HepG2 (cell line): ENCODE measurements at regions not wholly inside any gene's neighbourhood (a gene's known extent, or its start where the extent isn't known, plus 50 kb on each side); places are given as distances from the start of the nearest gene placed in this dataset.

Experiments used
- ATF1 ChIP-seq: IDR thresholded peaks from 2 replicates; pipeline ENCODE4 v1.6.1; 2016; ENCODE audit warnings: mild to moderate bottlenecking, control low read depth
- HNRNPK ChIP-seq: fragments of 200-400 bp; formaldehyde crosslinking; IDR thresholded peaks from 2 replicates; pipeline ENCODE4 v1.6.1; 2018; ENCODE audit warnings: low read length, low read depth, moderate library complexity, mild to moderate bottlenecking; ENCODE audit not compliant: poor library complexity, severe bottlenecking
- KLF13 ChIP-seq: sonication (generic); formaldehyde crosslinking; IDR thresholded peaks from 2 replicates; pipeline ENCODE4 v1.4.0; 2020; ENCODE audit warnings: mild to moderate bottlenecking, missing genetic modification reagents
- MYC ChIP-seq: sonication (generic); formaldehyde crosslinking; IDR thresholded peaks from 2 replicates; pipeline ENCODE4 v1.9.0; 2021; ENCODE audit warnings: missing genetic modification reagents, borderline replicate concordance
- SIN3A ChIP-seq: IDR thresholded peaks from 2 replicates; pipeline ENCODE4 v1.6.1; 2011; ENCODE audit warnings: low read depth, mild to moderate bottlenecking, control low read depth, low read length, borderline replicate concordance
- TOPORS ChIP-seq: sonication (generic); formaldehyde crosslinking; IDR thresholded peaks from 2 replicates; pipeline ENCODE4 v1.8.0; 2023; ENCODE audit warnings: mild to moderate bottlenecking, missing genetic modification reagents
- ZNF552 ChIP-seq: sonication (generic); formaldehyde crosslinking; IDR thresholded peaks from 2 replicates; pipeline ENCODE4 v1.9.0; 2022; ENCODE audit warnings: missing genetic modification reagents, mild to moderate bottlenecking, borderline replicate concordance
- ZNF558 ChIP-seq: sonication (generic); formaldehyde crosslinking; IDR thresholded peaks from 2 replicates; pipeline ENCODE4 v1.9.0; 2022; ENCODE audit warnings: mild to moderate bottlenecking, missing genetic modification reagents, borderline replicate concordance
- TF ChIP-seq, protein P1 (sequence below): sonication (generic); formaldehyde crosslinking; IDR thresholded peaks from 2 replicates; pipeline ENCODE4 v1.5.0; 2020; ENCODE audit warnings: mild to moderate bottlenecking, missing genetic modification reagents, moderate library complexity

DNA sequence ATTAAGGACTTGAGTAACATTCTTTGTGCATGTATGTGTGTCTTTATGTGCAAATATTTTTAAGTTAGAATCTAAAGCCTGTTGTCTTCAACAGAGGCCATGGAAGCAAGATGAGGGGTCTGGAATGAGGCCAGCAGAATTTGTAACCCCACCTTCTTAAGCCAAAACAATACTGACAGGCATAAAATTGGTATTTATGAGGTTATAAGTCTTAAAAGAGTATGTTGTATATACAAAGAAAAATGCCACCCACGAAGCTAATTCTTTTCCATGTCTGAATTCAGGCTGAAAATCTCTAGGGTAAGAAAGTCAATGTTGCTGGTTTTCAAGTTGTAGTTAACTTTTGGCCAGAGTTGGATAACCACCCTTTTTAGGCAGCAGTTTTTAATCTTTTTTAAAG lies 86.2 kb upstream of the TMTC1 start:
- TF ChIP-seq TOPORS (CRISPR knock-in tag) (no peak), HNRNPK (no peak), SIN3A (no peak), ATF1 (CRISPR knock-in tag) (no peak), ZNF558 (no peak), KLF13 (CRISPR knock-in tag) (no peak), MYC (CRISPR knock-in tag) (no peak), ZNF552 (CRISPR knock-in tag) (no peak)
- TF ChIP-seq, protein P1, sequence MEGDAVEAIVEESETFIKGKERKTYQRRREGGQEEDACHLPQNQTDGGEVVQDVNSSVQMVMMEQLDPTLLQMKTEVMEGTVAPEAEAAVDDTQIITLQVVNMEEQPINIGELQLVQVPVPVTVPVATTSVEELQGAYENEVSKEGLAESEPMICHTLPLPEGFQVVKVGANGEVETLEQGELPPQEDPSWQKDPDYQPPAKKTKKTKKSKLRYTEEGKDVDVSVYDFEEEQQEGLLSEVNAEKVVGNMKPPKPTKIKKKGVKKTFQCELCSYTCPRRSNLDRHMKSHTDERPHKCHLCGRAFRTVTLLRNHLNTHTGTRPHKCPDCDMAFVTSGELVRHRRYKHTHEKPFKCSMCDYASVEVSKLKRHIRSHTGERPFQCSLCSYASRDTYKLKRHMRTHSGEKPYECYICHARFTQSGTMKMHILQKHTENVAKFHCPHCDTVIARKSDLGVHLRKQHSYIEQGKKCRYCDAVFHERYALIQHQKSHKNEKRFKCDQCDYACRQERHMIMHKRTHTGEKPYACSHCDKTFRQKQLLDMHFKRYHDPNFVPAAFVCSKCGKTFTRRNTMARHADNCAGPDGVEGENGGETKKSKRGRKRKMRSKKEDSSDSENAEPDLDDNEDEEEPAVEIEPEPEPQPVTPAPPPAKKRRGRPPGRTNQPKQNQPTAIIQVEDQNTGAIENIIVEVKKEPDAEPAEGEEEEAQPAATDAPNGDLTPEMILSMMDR, result no peak
